ENCODE measurements at regions not wholly inside any gene's neighbourhood (a gene's known extent, or its start where the extent isn't known, plus 50 kb on each side); places are given as distances from the start of the nearest gene placed in this dataset.
"Not testable (repeated sequence)": the region's sequence is repeated elsewhere in the genome, so short reads cannot be mapped to it uniquely, and the experiment has no call there.

DNA sequence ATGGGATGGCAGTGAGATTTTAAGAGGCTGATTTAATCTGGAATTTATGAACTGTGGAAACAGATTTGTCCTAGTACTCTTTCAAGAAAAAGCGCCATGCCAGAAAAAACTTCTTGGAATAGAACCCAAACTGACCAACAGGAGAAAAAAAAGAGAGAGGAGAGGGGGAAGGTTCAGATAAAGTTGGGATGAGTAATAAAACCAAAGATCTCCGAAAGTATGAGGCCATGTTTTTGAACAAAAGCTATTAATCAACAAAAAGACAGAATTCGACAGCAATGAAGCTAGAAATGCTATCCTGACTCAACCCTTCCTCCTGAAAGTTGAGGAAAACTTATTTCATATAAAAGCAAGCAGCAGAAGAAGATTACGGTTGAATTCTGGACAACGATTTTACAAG is 135.5 kb downstream of the CEMIP2 start:
- DNase-seq (ENCODE audit: low read depth) = no peak

DNA sequence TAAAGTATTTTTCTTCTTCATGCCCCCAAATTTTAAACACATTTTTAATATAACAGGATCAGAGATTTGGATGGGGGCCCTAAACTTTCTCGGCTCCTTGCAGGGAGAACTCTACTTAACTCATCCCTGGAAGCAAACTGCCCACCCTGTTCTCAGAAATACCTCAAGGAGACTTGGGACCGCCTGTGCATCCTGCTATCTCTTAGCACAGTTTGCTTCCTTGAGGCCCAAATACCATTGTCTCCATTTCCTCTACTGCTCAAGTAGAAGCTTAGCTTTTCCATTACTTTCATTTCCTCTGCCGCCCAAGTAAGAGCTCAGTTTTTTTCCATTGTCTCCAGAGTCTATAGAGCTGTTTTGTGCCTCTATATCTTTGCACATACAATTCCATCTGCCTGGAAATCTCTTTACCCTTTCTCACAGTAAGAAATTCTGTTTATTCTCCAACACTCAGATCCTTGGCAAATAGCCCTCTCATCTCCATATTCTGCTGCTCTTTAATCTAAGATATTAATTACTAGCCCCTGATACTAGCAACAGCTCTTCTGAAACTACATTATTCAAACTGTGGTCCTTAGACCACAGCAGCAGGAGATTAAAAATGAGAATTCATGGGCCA is 137.8 kb downstream of the CEMIP2 start:
- DNase-seq (ENCODE audit: low read depth) = no peak

DNA sequence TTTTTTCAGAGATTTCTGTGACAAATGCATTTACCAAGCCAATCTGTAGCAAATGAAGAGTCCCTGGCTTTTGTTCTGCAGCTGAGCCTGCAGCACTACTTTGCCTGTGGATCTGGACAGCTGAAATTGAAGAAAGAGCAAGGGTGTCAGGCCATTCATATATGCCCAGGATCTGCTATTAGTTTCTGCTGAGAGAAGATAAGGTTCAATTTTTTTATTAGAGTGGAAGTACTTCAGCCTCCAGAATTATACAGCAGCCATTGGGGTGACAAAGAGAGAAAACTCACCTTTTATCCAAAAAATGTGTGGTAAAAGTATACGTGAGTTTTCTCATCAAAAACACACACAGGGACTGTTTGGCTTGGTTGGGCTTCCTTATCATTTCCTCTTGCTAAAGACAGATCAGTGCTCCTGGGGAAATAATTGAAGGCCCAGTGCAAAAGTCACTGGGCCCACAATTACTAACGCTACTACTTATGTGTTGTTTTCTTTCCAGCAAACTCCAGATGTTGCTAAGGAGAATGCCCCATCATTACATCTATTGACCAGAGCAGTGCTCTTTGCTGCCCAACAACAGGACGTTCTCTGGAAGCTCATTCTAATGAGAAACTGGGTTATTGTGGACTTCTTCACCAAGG is 138.6 kb downstream of the CEMIP2 start:
- DNase-seq (ENCODE audit: low read depth) = no peak

DNA sequence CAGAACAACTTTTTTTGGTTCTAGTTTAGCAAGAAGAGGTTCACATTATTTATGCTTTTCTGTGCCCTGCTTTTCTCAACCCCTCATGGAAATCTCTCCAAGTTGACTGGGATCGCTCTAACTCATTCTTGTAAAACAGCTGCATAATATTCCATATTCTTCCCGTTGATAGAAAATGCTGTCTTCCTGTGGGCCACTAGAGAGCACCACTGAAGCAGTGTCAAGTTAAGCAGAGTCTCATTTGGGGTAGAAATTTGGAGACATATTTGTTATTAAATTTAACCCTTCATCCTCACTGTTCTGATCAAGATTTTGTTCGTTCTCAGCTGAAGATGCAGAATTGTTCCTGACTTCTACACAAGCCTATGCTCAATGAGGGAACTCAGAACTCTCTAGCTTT is 140.1 kb downstream of the CEMIP2 start:
- no peak for DNase-seq (ENCODE audit: low read depth)

DNA sequence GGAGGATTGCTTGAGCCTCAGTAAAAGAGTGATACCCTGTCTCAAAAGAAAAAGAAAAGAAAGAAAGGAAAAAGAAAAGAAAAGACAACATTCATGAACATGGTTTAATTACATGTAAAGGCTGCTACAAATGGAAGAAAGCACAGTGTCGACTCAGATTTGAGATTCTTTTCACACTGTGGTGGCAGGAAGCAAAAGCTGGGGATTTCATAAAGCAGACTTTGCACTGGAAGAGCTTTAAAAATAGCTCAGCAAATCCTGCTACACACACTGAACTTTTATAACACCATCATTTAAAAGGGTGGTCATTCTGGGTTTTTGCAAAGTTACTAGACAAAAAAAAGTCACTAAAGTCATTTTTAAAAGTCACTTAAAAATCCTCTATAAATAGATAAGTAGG is 140.8 kb downstream of the CEMIP2 start:
- DNase-seq (ENCODE audit: low read depth) = no peak

DNA sequence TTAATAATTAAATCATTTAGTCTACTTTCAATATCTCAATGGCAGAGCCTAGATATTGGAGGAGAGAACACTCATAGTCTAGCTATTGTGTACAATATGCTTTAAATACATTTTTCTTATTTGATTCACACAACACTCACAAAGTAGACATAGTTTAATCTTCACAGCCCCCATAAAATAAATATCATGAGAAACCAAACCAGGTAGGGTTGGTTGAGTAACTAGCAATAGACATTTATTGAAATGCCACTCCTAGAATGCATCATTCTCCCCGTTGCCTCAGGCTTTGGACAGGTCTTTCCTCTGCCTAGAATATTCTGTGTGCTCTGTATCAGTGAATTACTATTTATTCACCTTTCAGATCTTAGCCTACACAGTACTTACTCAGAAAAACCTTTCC is 141.9 kb downstream of the CEMIP2 start:
- DNase-seq (ENCODE audit: low read depth) = no peak

DNA sequence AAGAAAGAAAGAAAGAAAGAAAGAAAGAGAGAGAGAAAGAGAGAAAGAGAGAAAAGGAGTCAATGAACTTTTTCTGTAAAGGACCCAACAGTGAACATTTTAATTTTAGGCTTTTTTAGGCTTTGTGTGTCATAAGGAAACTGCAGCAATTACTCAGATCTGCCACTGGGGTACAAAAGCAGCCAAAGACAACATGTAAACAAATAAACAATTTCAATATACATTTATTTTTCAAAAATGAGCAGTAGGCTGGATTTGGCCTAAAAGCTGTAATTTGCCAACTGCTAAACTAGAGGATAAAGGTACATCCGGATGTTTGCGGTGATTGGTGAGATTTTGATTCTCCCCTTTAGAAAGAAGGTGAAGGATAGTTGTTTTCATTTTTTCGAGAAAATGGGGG is 143.6 kb downstream of the CEMIP2 start:
- DNase-seq (ENCODE audit: low read depth) = no peak

DNA sequence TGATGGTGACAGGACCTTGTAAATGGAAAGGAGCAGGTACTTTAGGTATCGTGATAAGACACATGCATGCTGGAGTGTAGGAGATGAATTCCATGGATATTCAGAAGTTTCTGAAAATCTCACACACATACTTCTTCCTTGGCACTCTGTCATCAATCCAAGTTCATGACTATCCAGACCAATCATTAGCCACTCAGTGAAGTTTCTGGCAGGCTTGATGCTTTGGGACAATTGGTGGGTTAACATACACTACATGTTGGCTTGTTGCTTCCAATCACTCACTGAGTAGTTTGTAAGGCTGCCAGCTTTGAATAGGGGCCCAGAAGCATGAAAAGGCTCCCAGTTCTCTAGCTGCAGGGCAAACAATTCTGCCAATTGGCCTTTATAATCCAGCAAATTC is 147.6 kb downstream of the CEMIP2 start:
- no peak for DNase-seq (ENCODE audit: low read depth)

DNA sequence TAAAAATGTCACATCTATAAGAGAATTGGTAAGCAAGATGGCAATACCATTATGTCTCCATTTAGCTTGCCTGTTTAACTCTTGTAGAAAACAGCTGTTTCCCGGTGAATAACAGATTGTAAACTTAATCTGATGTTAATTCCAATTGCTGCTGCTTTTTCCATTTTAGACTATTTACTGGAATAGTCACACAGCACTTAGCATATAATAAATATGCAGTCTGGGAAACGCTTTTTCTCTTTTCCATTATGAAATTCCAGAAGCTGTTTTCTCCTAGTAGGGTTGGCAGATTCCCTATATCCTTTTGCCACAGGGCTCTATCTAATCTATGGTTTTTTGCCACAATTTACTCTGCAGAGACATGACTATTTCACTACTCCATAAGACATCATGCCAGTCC is 148.0 kb downstream of the CEMIP2 start:
- DNase-seq (ENCODE audit: low read depth) = no peak

DNA sequence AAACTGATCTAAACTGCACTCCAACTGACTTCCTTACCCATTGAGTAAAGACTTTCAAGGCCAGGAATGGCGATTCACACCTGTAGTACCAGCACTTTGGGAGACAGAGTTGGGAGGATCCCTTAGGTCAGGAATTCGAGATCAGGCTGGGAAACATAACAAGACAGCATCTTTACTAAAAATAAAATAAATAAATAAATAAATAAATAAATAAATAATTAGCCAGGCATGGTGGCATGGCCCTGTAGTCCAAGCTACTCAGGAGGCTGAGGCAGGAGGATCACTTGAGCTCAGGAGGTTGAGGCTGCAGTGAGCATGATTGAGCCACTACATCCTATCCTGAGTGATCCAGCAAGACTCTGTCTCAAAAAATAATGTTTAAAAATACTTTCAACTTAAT is 148.4 kb downstream of the CEMIP2 start:
- DNase-seq (ENCODE audit: low read depth) = no peak

DNA sequence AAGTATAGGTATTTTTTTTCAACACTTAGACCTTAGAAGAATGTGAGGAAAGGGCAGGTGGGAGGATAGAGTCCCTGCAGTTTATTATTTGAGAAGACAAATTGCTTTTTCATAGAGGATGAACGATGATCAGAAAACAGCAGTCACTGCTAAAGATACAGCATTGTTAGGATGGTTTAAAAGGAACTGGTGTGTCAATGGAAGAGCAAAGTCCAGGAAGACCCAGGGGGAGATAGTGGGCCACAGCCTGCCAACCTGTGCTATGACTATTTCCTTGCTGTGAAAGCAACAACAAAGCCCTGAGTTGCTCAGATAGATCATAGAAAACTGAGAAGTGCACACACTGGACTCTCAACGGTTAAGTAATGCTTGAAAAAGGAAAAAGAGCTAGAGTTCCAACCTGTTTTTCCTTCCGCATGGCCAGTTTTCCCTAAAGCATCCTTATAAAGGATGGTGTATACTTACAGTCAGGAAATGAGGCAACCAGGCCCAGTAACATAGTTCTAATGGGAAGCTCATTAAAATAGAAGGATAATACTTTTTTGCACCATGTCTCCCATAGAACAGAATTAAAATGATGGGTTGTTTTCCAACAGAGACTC is 153.8 kb downstream of the CEMIP2 start:
- DNase-seq (ENCODE audit: low read depth) = no peak

DNA sequence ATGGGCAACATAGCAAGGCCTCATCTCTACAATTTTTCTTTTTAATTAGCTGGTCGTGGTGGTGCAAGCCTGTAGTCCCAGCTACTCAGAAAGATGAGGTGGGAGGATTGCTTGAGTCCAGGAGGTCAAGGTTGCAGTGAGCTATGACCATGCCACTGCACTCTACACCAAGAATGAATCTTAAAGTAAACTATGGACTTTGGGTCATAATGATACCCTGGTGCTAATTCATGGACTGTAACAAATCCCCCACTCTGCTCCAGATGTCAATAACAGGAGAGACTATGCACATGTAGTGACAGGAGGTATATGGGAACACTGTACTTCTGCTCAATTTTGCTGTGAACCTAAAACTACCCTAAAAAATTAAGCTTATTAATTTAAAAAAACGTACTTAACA is 155.4 kb downstream of the CEMIP2 start:
- no peak for DNase-seq (ENCODE audit: low read depth)

DNA sequence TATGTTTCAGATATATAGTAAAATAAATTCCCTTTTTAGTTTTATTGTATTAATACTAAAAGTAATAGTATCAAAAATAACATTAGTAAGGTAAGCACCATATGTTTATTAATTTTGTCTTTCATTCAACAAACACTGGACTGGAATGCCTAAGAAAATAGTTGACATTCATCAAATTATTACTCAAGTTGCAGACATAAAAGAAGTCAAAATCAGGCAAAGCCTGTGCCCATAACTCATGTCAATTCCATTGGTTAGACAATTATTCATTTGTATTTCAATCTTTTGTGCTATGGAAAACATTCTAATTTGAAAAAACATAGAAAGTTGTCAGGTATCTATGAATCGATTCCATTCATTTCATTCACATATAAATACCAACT is 158.9 kb downstream of the CEMIP2 start:
- DNase-seq (ENCODE audit: low read depth) = no peak

DNA sequence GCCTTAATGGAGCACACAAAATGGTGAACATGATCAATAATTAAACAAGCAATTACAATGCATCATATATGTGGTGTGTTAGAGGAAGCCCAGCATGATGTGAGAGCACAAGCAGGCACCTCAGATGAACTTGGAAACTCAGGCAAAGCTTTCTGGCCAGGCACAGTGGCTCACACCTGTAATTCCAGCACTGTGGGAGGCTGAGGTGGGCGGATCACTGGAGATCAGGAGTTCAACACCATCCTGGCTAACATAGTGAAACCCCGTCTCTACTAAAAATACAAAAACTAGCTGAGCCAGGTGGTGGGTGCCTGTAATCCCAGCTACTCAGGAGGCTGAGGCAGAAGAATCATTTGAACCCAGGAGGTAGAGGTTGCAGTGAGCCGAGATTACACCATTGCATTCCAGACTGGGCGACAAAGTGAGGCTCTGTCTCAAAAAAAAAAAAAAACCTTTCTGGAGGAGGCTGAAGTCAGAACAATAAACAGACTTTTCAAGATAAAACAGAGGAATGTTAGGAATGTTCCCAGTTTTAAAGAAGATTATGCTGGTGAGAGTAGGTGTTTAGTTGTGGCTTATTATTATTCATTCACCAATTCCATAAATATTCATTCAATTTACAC is 159.4 kb downstream of the CEMIP2 start:
- no peak for DNase-seq (ENCODE audit: low read depth)

DNA sequence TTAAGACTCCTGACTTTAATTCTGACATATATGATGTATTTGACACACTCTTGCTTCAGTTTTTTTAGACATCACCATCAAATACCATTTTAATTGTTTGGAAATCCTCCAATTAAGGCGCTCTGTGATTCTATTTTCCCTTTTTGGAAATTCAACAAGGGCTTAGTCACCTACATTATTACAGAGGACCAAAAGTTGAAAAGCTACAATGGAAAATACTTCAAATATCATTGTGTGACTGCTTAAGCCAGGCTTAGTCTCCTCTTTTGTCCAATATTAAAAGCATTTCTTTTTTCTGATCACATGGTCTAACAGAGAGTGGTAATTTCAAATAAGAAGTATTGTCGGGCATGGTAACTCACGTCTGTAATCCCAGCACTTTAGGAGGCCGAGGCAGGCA is 160.3 kb downstream of the CEMIP2 start:
- DNase-seq (ENCODE audit: low read depth) = no peak

DNA sequence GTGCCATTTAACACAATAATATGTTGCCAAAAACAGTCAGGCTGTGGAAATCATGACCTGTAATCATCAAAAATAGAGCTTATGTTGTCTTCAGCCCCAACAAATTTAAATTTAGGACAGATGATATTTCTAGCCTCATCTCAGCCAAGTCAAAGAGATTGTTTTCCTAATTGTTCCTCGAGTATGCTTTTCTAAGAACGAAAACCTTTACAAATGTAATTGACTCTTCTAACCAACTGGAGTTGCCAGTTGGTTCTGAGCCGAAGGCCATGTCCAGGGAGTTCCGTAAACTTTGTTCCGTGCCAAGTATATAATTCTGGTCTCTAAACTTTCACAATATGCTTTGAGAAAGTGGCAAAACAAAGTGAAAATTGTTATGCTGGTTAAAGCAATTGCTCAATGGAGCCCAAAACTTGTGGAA is 160.8 kb downstream of the CEMIP2 start:
- DNase-seq (ENCODE audit: low read depth) = no peak

DNA sequence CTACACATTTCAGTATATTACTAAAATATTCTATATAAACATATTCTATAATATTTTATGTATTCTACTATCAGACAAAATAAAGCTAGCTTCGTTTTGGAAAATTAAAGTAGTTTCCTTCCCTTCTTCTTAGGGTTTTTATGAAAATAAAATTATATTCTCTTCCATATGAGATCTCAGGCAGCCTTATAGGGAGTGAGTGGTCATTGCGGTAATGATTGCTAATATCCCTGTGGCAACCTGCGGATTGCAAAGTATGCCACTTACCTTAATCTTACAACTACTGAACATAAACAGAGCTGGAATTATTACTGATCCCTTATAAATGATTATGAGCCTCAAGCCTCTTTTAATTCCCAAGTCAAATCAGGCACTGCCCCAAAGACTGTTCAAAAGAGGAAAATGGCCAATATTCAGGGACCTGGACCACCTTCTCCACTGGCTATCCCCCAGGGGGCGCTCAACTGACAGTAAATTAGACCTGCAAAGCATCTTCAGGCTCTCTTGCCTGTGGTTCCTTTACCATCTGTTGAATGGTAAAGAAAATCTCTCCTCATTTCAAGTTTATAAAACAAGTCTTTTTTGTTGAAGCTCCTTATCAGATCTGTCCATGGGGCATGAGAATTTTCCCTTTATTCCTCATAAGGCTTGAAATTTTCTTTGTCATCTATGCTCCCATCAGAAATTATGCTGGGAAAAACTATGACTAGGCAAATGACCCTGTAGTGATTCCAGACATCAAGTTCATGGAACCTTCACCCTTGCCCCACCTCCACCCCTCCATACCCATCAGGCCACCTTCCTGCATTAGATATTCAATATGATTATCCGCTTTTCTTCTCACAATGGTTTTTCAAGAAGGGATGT is 163.9 kb downstream of the CEMIP2 start:
- peak; percentile 37 for DNase-seq (ENCODE audit: low read depth)

DNA sequence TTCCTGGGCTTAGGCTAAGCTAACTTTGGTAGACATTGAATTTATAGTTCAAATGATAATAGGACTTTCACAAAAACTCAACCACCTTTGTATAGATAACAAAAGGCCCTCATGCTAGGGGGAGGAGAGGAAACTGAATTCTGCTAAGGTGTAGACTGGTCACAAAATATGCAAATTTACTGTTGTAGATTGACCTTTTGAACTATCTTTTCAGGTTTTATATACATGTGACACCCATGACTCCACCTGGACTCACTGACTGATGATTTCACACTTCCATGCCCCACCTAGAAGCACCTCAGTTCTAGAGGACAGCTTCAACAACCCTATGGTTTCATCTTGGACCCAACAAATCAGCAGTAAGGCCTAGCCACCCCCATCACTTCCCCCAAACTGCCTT is 165.7 kb downstream of the CEMIP2 start:
- DNase-seq (ENCODE audit: low read depth) = no peak

DNA sequence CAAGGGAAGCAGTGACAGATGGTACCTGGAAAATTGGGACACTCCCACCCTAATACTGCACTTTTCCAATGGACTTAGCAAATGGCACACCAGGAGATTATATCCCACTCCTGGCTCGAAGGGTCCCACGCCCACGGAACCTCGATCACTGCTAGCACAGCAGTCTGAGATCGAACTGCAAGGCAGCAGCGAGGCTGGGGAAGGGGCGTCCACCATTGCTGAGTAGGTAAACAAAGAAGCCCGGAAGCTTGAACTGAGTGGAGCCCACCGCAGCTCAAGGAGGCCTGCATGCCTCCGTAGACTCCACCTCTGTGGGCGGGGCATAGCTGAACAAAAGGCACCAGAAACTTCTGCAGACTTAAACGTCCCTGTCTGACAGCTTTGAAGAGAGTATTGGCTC is 172.6 kb downstream of the CEMIP2 start:
- not testable (repeated sequence) for DNase-seq (ENCODE audit: low read depth)

DNA sequence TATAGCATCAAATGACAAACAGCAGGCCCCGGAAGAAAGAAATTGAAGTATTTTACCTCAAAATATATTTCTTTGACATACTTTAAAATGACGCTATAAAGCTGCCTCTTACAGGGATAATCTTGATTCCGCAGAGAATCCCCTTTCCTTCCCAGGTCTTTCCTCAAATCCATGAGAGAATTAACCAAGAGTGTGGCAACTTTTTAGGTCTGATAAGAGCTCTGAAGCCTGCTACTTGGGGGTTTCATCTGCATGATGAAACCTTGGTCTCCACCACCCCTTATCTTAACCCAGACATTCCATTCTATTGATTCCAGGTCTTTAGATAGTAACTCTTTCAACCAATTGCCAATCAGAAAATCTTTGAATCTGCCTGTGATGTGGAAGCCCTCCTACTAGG is 173.8 kb downstream of the CEMIP2 start:
- DNase-seq (ENCODE audit: low read depth) = no peak

DNA sequence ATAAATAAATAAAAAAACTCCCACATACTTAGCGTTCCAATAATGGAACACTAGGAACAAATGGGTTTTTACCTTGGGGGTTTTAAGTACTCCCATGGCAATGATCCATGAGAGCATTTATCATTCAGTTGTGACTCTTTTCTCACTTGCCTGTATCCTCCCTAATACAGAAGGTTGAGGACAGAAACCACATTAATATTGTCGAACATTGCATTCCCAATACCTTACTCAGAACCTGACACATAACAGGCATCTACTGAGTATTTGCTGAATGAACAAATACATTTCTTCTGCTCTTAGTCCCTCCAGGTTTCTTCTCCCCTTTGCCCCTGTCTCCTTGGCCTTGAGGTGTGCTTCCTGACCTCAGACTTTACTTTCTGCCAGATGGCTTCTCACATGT is 175.9 kb downstream of the CEMIP2 start:
- no peak for DNase-seq (ENCODE audit: low read depth)

DNA sequence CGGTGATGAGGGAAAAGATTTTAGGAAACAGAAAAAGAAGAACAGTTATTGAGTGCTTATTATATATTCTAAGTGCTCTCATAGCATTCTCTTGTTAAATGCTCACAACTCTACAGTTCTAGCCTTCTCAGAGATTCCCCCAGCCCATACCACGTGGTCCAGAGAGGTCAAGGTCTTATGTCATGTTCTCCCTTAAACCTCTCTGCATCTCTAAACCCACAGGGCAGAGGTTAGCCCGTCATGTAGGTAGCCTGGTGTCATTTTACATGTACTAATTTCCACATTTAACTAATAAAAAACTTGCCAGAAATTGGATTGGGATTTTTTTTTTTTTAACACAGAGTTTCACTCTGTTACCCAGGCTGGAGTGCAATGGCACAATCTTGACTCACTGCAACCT is 178.0 kb downstream of the CEMIP2 start:
- no peak for DNase-seq (ENCODE audit: low read depth)

DNA sequence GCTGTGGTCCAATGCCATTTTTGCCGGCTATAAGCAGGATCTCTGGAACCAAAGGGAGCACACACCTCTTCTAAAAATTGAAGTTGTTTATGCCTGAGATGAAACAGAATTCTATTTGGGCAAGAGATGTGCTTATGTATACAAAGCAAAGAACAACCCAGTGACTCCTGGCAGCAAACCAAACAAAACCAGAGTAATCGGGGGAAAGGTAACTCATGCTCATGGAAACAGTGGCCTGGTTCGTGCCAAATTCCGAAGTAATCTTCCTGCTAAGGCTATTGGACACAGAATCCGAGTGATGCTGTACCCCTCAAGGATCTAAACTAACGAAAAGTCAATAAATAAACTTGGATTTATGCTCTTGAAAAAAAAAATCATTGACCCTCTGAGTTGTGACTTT is 178.7 kb downstream of the CEMIP2 start:
- DNase-seq (ENCODE audit: low read depth) = no peak

All from GM04504 (cell line).